ENCODE measurements at regions not wholly inside any gene's neighbourhood (a gene's known extent, or its start where the extent isn't known, plus 50 kb on each side); places are given as distances from the start of the nearest gene placed in this dataset.

- DNase-seq (ENCODE audit: low read depth, low spot score), result no peak
- Histone ChIP-seq H4K20me1 (ENCODE audit: insufficient read depth) (no peaks in the 10 kb centered on the region), H3K27me3 (ENCODE audit: insufficient read depth, low read length) (peaks cover 31% of the 10 kb centered on the region; the same call in 1 of the 2 replicates), H3K27ac (ENCODE audit: low read depth, low read length) (no peak overlapping the region), H3K9me2 (ENCODE audit: insufficient read depth) (no peaks in the 10 kb centered on the region), H3K4me2 (ENCODE audit: low read length) (no peak overlapping the region), H3K4me1 (ENCODE audit: control insufficient read depth in 1 of 2, insufficient read depth in 2 of 2, low read length in 2 of 2) (no peaks in the 10 kb centered on the region), H3K9me3 (ENCODE audit: control insufficient read depth in 1 of 2, insufficient read depth in 1 of 2, low read depth in 1 of 2, low read length in 2 of 2) (no peaks in the 10 kb centered on the region), H2AFZ (ENCODE audit: low read depth, low read length, poor library complexity, severe bottlenecking) (no peak overlapping the region), H3K9ac (ENCODE audit: low read length) (no peak overlapping the region), H3K4me3 (replicated peaks in 1 of 2; ENCODE audit: low read depth in 1 of 2, low read length in 2 of 2) (no peak overlapping the region), H3K36me3 (ENCODE audit: control insufficient read depth in 1 of 2, insufficient read depth in 2 of 2, low read length in 2 of 2) (no peaks in the 10 kb centered on the region), H3K79me2 (ENCODE audit: insufficient read depth, low read length) (no peaks in the 10 kb centered on the region)
- RAD21 ChIA-PET (ENCODE audit: low non-redundant PET in 1 of 2, low total read pairs in 2 of 2, uncharacterized antibody in 2 of 2, unreplicated experiment in 2 of 2), result no interaction called here
- POLR2A ChIA-PET, result no interaction called here
- intact Hi-C loops (cut with micrococcal nuclease), result no loop called here
- CTCF ChIA-PET, result no interaction called here
- no peak for ATAC-seq
- BruUV-seq (replicated peaks), result no TSS peak
- TF ChIP-seq FOSL1 (IDR thresholded peaks at IDR 0.05; ENCODE audit: low read depth) (no peak), SRF (IDR thresholded peaks at IDR 0.05; ENCODE audit: low read depth) (no peak), MAX (IDR thresholded peaks at IDR 0.05) (no peak)
Measured at GRCh38 chr12:112635036-112635435, 156.5 kb upstream of the RPH3A start.

GRCh38 chr12:112638420-112638819, 153.1 kb upstream of the RPH3A start:
- H3K79me2 ChIP-seq (ENCODE audit: insufficient read depth, low read length), result no peaks in the 10 kb centered on the region
- no peaks in the 10 kb centered on the region for H3K9me3 ChIP-seq (ENCODE audit: control insufficient read depth in 1 of 2, insufficient read depth in 1 of 2, low read depth in 1 of 2, low read length in 2 of 2)
- ChIA-PET CTCF (no interaction called here), POLR2A (no interaction called here), RAD21 (ENCODE audit: low non-redundant PET in 1 of 2, low total read pairs in 2 of 2, uncharacterized antibody in 2 of 2, unreplicated experiment in 2 of 2) (no interaction called here)
- no peaks in the 10 kb centered on the region for H3K4me1 ChIP-seq (ENCODE audit: control insufficient read depth in 1 of 2, insufficient read depth in 2 of 2, low read length in 2 of 2)
- H3K9ac ChIP-seq (ENCODE audit: low read length), result no peak overlapping the region
- TF ChIP-seq ELF1 (IDR thresholded peaks at IDR 0.05; ENCODE audit: borderline replicate concordance, low read depth), result no peak
- no peak for TF ChIP-seq POLR2A (IDR thresholded peaks at IDR 0.05; ENCODE audit: borderline replicate concordance, extremely low read depth, insufficient read depth, insufficient read length)
- no peak for TF ChIP-seq SIN3A (IDR thresholded peaks at IDR 0.05; ENCODE audit: low read depth)
- TF ChIP-seq EGR1 (IDR thresholded peaks at IDR 0.05; ENCODE audit: low read depth), result no peak
- no peak for TF ChIP-seq CBX3 (IDR thresholded peaks at IDR 0.05; ENCODE audit: low read depth)
- no peak for TF ChIP-seq SRF (IDR thresholded peaks at IDR 0.05; ENCODE audit: low read depth)
- TF ChIP-seq MAX (IDR thresholded peaks at IDR 0.05), result no peak
- no peak for TF ChIP-seq ZBTB33 (IDR thresholded peaks at IDR 0.05; ENCODE audit: extremely low read depth, insufficient replicate concordance, low read length)
- H3K27ac ChIP-seq (ENCODE audit: low read depth, low read length), result no peak overlapping the region
- H3K36me3 ChIP-seq (ENCODE audit: control insufficient read depth in 1 of 2, insufficient read depth in 2 of 2, low read length in 2 of 2), result no peaks in the 10 kb centered on the region
- BruUV-seq (replicated peaks), result no TSS peak
- H3K9me2 ChIP-seq (ENCODE audit: insufficient read depth), result no peaks in the 10 kb centered on the region
- no peak overlapping the region for H3K4me2 ChIP-seq (ENCODE audit: low read length)
- DNase-seq (ENCODE audit: low read depth, low spot score), result no peak
- ATAC-seq, result no peak
- H3K27me3 ChIP-seq (ENCODE audit: insufficient read depth, low read length), result peaks cover 54% of the 10 kb centered on the region
- H2AFZ ChIP-seq (ENCODE audit: low read depth, low read length, poor library complexity, severe bottlenecking), result no peak overlapping the region
- H3K4me3 ChIP-seq (replicated peaks in 1 of 2; ENCODE audit: low read depth in 1 of 2, low read length in 2 of 2), result no peak overlapping the region
- no peaks in the 10 kb centered on the region for H4K20me1 ChIP-seq (ENCODE audit: insufficient read depth)
- intact Hi-C loops (cut with micrococcal nuclease), result no loop called here
